Endothelial cell (in vitro differentiated cells): ENCODE measurements at regions not wholly inside any gene's neighbourhood (a gene's known extent, or its start where the extent isn't known, plus 50 kb on each side); places are given as distances from the start of the nearest gene placed in this dataset.

Experiments used
- DNase-seq: peaks from one replicate; pipeline ENCODE4 v3.0.0; 2021; ENCODE audit warnings: low spot score
- H3K27ac Mint-ChIP-seq: one replicate; pipeline ENCODE4 v1.8.0; 2021; ENCODE audit warnings: mixed read lengths, inconsistent platforms; ENCODE audit not compliant: unreplicated experiment
- H3K27me3 Mint-ChIP-seq: one replicate; pipeline ENCODE4 v1.8.0; 2021; ENCODE audit warnings: mild to moderate bottlenecking, moderate library complexity, mixed read lengths, inconsistent platforms; ENCODE audit not compliant: unreplicated experiment
- H3K36me3 Mint-ChIP-seq: one replicate; pipeline ENCODE4 v1.8.0; 2021; ENCODE audit warnings: mild to moderate bottlenecking, low read depth, mixed read lengths, inconsistent platforms; ENCODE audit not compliant: unreplicated experiment
- H3K4me1 Mint-ChIP-seq: one replicate; pipeline ENCODE4 v1.8.0; 2021; ENCODE audit warnings: mild to moderate bottlenecking, mixed read lengths, inconsistent platforms; ENCODE audit not compliant: unreplicated experiment
- H3K4me3 Mint-ChIP-seq: one replicate; pipeline ENCODE4 v1.8.0; 2021; ENCODE audit warnings: mild to moderate bottlenecking, mixed read lengths, inconsistent platforms; ENCODE audit not compliant: unreplicated experiment
- H3K9me3 Mint-ChIP-seq: one replicate; pipeline ENCODE4 v1.8.0; 2021; ENCODE audit warnings: mixed read lengths, inconsistent platforms; ENCODE audit not compliant: unreplicated experiment
- TF ChIP-seq, protein P1 (sequence below): fragments of 200-600 bp; sonication (generic); IDR thresholded peaks from one replicate; pipeline ENCODE4 v1.5.0; 2021; ENCODE audit warnings: antibody characterized with exemption; ENCODE audit not compliant: unreplicated experiment

DNA sequence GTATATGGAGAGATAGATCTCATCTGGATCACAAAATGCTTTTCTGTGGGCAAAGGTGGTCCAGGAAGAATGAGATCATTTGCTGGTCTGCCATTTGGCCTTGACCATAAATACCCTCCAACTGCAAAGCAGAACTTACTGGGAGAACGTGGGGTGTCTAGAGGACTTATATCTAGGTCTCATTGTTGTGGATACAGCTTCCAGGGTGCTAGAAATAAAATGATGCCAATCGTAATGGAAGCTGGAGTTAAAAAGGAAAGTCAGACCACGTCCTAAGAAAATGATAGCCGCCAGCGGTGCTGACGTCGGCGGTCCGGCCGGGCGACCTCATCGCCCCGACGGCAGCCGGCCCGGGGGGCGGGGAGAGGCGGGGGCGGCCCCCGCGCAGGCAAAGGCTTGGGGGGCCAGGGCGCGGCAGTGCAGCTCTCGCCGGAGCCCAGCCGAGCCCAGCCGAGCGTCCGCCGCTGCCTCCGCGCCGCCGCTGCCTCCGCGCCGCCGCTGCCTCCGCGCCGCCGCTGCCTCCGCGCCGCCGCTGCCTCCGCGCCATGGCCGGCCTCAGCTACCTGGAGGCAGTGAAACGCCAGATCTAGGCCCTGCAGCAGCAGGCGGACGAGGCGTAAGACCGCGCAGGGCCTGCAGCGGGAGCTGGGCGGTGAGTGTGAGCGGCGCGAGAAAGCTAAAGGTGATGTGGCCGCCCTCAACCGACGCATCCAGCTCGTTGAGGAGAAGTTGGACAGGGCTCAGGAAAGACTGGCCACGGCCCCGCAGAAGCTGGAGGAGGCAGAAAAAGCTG is 89.5 kb downstream of the EOMES start:
- peak; percentile 59 for DNase-seq
- Mint-ChIP-seq H3K4me1 (peaks cover 7% of the 10 kb centered on the region), H3K27me3 (no peaks in the 10 kb centered on the region), H3K36me3 (no peaks in the 10 kb centered on the region), H3K9me3 (no peaks in the 10 kb centered on the region), H3K27ac (peak overlapping the region; percentile 43), H3K4me3 (peak overlapping the region; percentile 88)
- TF ChIP-seq, protein P1, sequence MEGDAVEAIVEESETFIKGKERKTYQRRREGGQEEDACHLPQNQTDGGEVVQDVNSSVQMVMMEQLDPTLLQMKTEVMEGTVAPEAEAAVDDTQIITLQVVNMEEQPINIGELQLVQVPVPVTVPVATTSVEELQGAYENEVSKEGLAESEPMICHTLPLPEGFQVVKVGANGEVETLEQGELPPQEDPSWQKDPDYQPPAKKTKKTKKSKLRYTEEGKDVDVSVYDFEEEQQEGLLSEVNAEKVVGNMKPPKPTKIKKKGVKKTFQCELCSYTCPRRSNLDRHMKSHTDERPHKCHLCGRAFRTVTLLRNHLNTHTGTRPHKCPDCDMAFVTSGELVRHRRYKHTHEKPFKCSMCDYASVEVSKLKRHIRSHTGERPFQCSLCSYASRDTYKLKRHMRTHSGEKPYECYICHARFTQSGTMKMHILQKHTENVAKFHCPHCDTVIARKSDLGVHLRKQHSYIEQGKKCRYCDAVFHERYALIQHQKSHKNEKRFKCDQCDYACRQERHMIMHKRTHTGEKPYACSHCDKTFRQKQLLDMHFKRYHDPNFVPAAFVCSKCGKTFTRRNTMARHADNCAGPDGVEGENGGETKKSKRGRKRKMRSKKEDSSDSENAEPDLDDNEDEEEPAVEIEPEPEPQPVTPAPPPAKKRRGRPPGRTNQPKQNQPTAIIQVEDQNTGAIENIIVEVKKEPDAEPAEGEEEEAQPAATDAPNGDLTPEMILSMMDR = no peak

GRCh38 chr3:27630885-27631284 is 91.2 kb downstream of the EOMES start:
- no peaks in the 10 kb centered on the region for H3K27me3 Mint-ChIP-seq
- H3K36me3 Mint-ChIP-seq = no peaks in the 10 kb centered on the region
- H3K9me3 Mint-ChIP-seq = no peaks in the 10 kb centered on the region
- peaks cover 7% of the 10 kb centered on the region for H3K4me1 Mint-ChIP-seq
- H3K4me3 Mint-ChIP-seq = no peak overlapping the region
- no peak for DNase-seq
- TF ChIP-seq, protein P1 = no peak
- no peak overlapping the region for H3K27ac Mint-ChIP-seq

DNA sequence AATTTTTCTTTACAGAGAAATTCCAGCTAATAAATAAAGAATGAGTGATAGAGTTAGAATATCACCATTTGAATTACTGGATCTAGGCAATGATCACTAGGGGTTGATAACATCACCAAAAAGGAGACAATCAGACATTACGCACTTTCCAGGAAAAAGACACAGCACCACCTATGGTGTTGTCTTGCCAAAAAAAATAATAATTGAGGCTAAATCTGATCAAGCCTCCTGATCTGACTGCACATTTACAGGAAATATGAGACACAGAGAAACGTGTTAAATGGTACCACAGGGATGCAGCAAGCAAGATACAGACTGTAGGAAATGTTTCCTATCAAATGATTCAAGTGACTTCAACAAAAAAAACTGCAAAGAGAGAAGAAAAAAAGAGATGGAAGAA is 92.8 kb downstream of the EOMES start:
- H3K4me1 Mint-ChIP-seq = peaks cover 7% of the 10 kb centered on the region
- H3K4me3 Mint-ChIP-seq = no peak overlapping the region
- H3K27me3 Mint-ChIP-seq = no peaks in the 10 kb centered on the region
- no peaks in the 10 kb centered on the region for H3K9me3 Mint-ChIP-seq
- DNase-seq = no peak
- TF ChIP-seq, protein P1 = no peak
- H3K27ac Mint-ChIP-seq = no peak overlapping the region
- no peaks in the 10 kb centered on the region for H3K36me3 Mint-ChIP-seq

DNA sequence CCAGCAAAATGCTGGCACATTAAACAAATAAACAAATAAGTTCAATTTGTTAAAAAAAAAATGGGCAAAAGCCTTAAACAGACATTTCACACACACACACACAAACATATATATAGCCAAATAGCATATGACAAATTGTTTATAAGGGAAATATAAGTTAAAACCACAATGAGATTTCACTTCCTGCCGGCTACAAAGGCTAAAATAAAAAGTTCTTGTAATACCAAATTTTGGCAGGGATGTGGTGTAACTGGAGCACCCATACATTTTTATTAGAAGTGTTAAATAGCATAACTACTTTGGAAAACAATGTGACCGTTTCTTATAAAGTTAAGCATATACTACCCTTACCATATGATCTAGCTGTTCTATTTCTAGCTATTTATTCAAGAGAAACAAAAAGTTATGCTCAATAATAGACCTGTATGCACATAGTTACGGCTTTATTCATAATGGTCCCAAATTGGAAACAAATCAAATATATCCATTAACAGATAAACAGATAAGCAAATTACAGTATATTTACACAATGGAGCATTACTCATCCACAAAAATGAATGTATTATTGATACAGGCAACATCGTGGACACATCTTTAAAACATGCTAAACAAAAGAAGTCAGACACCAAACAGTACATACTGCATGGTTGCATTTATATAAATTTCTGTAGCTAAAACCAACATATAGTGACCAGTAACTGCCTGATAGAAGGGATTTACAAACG is 93.9 kb downstream of the EOMES start:
- no peaks in the 10 kb centered on the region for H3K9me3 Mint-ChIP-seq
- no peaks in the 10 kb centered on the region for H3K27me3 Mint-ChIP-seq
- no peak overlapping the region for H3K27ac Mint-ChIP-seq
- no peaks in the 10 kb centered on the region for H3K36me3 Mint-ChIP-seq
- DNase-seq = no peak
- H3K4me3 Mint-ChIP-seq = no peak overlapping the region
- H3K4me1 Mint-ChIP-seq = peaks cover 6% of the 10 kb centered on the region
- TF ChIP-seq, protein P1 = no peak

DNA sequence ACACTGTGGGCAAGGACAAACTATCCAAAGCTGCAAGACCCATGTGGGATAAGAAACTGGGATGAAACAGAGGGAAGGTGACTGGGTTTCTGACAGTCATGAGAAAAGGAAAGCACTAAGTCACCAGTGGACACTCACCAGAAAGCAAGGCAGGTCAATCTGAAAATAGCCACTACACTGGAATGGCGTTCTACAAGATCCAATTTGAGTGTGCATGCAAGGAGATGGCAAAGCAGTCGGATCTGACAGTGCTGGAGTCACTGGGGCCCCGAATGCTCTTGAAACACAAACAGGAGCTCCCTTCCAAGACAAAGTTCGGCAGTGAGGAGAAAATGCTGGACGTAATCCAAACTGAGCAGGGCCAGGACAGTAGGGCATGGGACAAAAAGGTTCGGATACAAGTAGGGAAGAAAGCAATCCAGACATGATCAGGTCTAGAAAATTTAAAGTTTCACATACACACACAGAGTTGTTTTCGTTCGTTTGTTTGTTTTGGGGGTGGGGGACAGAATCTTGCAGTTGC is 95.5 kb downstream of the EOMES start:
- TF ChIP-seq, protein P1 = no peak
- no peaks in the 10 kb centered on the region for H3K9me3 Mint-ChIP-seq
- no peaks in the 10 kb centered on the region for H3K4me1 Mint-ChIP-seq
- no peak for DNase-seq
- H3K27ac Mint-ChIP-seq = no peak overlapping the region
- no peaks in the 10 kb centered on the region for H3K36me3 Mint-ChIP-seq
- H3K27me3 Mint-ChIP-seq = no peaks in the 10 kb centered on the region
- H3K4me3 Mint-ChIP-seq = no peak overlapping the region
